ENCODE measurements at regions not wholly inside any gene's neighbourhood (a gene's known extent, or its start where the extent isn't known, plus 50 kb on each side); places are given as distances from the start of the nearest gene placed in this dataset.
A peak's percentile ranks its signal among the peaks of the same experiment; 100 is the strongest.

GRCh38 chr6:122323361-122323760, 76.1 kb upstream of the HSF2 start:
- peak overlapping the region; percentile 57 to 61 for H3K4me3 ChIP-seq
- no peaks in the 10 kb centered on the region for H3K27me3 ChIP-seq
- intact Hi-C loops (cut with DNase I), result no loop called here
- H3K4me1 ChIP-seq, result peaks cover 0 to 2% of the 10 kb centered on the region in 2 donors
- no peak for TF ChIP-seq CTCF (IDR thresholded peaks at IDR 0.05)
- no peaks in the 10 kb centered on the region for H3K36me3 ChIP-seq
- no peak for DNase-seq (ENCODE audit: low spot score in 2 of 2)
- peak overlapping the region in 1 of 2 donors; percentile 12 for H3K27ac ChIP-seq
- H3K9me3 ChIP-seq, result no peaks in the 10 kb centered on the region

DNA sequence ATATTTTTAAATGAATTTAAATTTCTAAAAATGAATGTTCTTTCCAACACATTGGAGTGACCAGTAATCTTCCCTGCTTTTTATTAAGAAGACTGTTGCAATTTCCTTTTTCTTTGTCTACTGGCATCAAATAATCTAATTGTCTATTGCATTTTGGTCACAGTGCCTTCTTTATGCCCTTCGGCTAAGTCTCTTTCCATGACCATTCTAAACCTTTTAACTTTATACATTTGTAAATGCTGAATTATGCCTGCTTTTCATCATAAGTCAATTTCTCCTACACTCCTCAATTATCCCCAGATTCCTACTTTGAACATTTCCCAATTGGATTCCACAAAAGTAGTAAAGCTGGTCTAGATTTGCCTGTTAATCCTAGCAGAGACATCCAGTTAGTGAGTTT, 69.1 kb upstream of the HSF2 start:
- no peak overlapping the region for H3K4me3 ChIP-seq
- intact Hi-C loops (cut with DNase I), result no loop called here
- no peaks in the 10 kb centered on the region for H3K9me3 ChIP-seq
- H3K27ac ChIP-seq, result no peak overlapping the region
- TF ChIP-seq CTCF (IDR thresholded peaks at IDR 0.05), result no peak
- H3K36me3 ChIP-seq, result no peaks in the 10 kb centered on the region
- DNase-seq (ENCODE audit: low spot score in 2 of 2), result no peak
- no peaks in the 10 kb centered on the region for H3K27me3 ChIP-seq
- no peaks in the 10 kb centered on the region for H3K4me1 ChIP-seq

GRCh38 chr6:122337645-122338044, 61.8 kb upstream of the HSF2 start:
- TF ChIP-seq CTCF (IDR thresholded peaks at IDR 0.05), result no peak

GRCh38 chr6:122339661-122340060, 59.8 kb upstream of the HSF2 start:
- H3K27me3 ChIP-seq, result no peaks in the 10 kb centered on the region
- H3K27ac ChIP-seq, result no peak overlapping the region
- intact Hi-C loops (cut with DNase I), result no loop called here
- no peaks in the 10 kb centered on the region for H3K9me3 ChIP-seq
- H3K4me3 ChIP-seq, result no peak overlapping the region
- DNase-seq (ENCODE audit: low spot score in 2 of 2), result no peak
- no peak for TF ChIP-seq CTCF (IDR thresholded peaks at IDR 0.05)
- no peaks in the 10 kb centered on the region for H3K4me1 ChIP-seq
- no peaks in the 10 kb centered on the region for H3K36me3 ChIP-seq

More at GRCh38 chr6:122337645-122338044, 61.8 kb upstream of the HSF2 start:
- Histone ChIP-seq H3K36me3 (no peaks in the 10 kb centered on the region), H3K9me3 (no peaks in the 10 kb centered on the region), H3K27me3 (no peaks in the 10 kb centered on the region), H3K4me1 (no peaks in the 10 kb centered on the region), H3K27ac (no peak overlapping the region), H3K4me3 (no peak overlapping the region)
- no peak for DNase-seq (ENCODE audit: low spot score in 2 of 2)
- intact Hi-C loops (cut with DNase I), result no loop called here

DNA sequence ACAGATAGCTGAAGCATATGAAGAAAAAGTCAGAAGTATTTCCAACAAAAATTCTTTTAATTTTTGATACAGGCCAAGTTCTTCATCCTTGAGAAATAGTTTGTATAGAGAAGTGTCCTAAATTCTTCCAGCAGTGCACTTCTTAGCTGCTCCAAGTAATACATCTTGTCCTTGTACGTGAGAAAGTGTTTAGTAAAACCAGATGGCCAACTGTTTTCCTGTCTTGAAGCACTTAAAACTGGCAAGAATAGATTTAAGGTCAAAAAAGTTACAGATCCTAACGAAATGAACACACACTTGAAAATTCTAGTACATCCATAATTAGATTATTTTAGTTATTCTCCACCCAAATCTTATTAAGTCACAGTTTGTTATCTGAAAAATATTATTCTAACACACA, 52.2 kb upstream of the HSF2 start:
- no peak for TF ChIP-seq CTCF (IDR thresholded peaks at IDR 0.05)
- Histone ChIP-seq H3K36me3 (no peaks in the 10 kb centered on the region), H3K27ac (no peak overlapping the region), H3K4me1 (no peaks in the 10 kb centered on the region), H3K9me3 (no peaks in the 10 kb centered on the region), H3K27me3 (no peaks in the 10 kb centered on the region), H3K4me3 (no peak overlapping the region)
- intact Hi-C loops (cut with DNase I), result no loop called here
- DNase-seq (ENCODE audit: low spot score in 2 of 2), result no peak

DNA sequence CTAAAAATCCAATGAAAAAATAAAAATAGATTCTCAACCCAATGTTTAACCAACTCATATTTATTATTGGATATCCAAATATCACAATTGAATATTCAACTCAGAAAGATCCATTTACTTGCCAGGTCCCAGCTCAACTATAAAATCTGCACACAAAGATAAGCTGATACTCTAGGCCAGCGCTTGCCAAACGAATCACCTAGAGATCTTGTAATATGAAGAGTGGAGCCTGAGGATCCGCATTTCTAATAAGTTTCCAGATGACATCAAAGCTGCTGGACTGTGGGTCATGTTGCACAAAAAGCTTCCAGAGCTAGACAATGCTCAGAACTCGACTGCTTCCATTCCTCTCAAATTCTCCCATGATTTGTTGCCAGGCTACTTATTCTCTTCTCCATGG, 51.7 kb upstream of the HSF2 start:
- H3K27me3 ChIP-seq, result no peaks in the 10 kb centered on the region
- no peaks in the 10 kb centered on the region for H3K4me1 ChIP-seq
- no peaks in the 10 kb centered on the region for H3K9me3 ChIP-seq
- no peak overlapping the region for H3K27ac ChIP-seq
- no peak for TF ChIP-seq CTCF (IDR thresholded peaks at IDR 0.05)
- no peak for DNase-seq (ENCODE audit: low spot score in 2 of 2)
- intact Hi-C loops (cut with DNase I), result no loop called here
- no peaks in the 10 kb centered on the region for H3K36me3 ChIP-seq
- H3K4me3 ChIP-seq, result no peak overlapping the region

Data from ascending aorta (tissue), 2 donors.